Endodermal cell (in vitro differentiated cells): ENCODE measurements at regions not wholly inside any gene's neighbourhood (a gene's known extent, or its start where the extent isn't known, plus 50 kb on each side); places are given as distances from the start of the nearest gene placed in this dataset.
A peak's percentile ranks its signal among the peaks of the same experiment; 100 is the strongest.

Source experiments
- DNase-seq: peaks from one replicate; pipeline ENCODE4 v3.0.0-alpha.2; 2017
- H3K27ac ChIP-seq: 2 replicates; pipeline ENCODE4 v1.5.1; 2013; ENCODE audit warnings: mild to moderate bottlenecking, low read depth, low read length, moderate library complexity
- H3K27me3 ChIP-seq: 2 replicates; pipeline ENCODE4 v1.6.1; 2013; ENCODE audit warnings: mild to moderate bottlenecking, low read length, moderate library complexity; ENCODE audit not compliant: insufficient read depth, control insufficient read depth, poor library complexity, severe bottlenecking
- H3K36me3 ChIP-seq: 2 replicates; pipeline ENCODE4 v1.7.0; 2013; ENCODE audit warnings: mild to moderate bottlenecking, low read length, moderate library complexity; ENCODE audit not compliant: control insufficient read depth, insufficient read depth
- H3K4me1 ChIP-seq: one replicate; pipeline ENCODE4 v1.7.0; 2013; ENCODE audit warnings: low read length; ENCODE audit not compliant: control insufficient read depth, insufficient read depth
- H3K4me3 ChIP-seq: 2 replicates; pipeline ENCODE4 v1.5.1; 2013; ENCODE audit warnings: mild to moderate bottlenecking, low read length, moderate library complexity
- H3K9ac ChIP-seq: 2 replicates; pipeline ENCODE4 v1.6.1; 2013; ENCODE audit warnings: mild to moderate bottlenecking, low read length, moderate library complexity; ENCODE audit not compliant: poor library complexity, severe bottlenecking; ENCODE audit errors: extremely low read depth
- H3K9me3 ChIP-seq: 2 replicates; pipeline ENCODE4 v1.6.1; 2013; ENCODE audit warnings: mild to moderate bottlenecking, low read length, moderate library complexity; ENCODE audit not compliant: control insufficient read depth
- H3K27ac Mint-ChIP-seq: 2 replicates; pipeline ENCODE4 v1.8.0; 2020; ENCODE audit warnings: mixed read lengths
- H3K27me3 Mint-ChIP-seq: 2 replicates; pipeline ENCODE4 v1.8.0; 2021; ENCODE audit warnings: mild to moderate bottlenecking, mixed read lengths; ENCODE audit not compliant: insufficient read depth
- H3K36me3 Mint-ChIP-seq: 2 replicates; pipeline ENCODE4 v1.8.0; 2020; ENCODE audit warnings: low read depth, mixed read lengths
- H3K4me1 Mint-ChIP-seq: 2 replicates; pipeline ENCODE4 v1.8.0; 2020; ENCODE audit warnings: mixed read lengths
- H3K4me3 Mint-ChIP-seq: 2 replicates; pipeline ENCODE4 v1.8.0; 2020; ENCODE audit warnings: mild to moderate bottlenecking, moderate library complexity, mixed read lengths
- H3K9me3 Mint-ChIP-seq: 2 replicates; pipeline ENCODE4 v1.8.0; 2020; ENCODE audit warnings: mild to moderate bottlenecking, mixed read lengths
- CTCF ChIP-seq: fragments of 200-600 bp; sonication (generic); conservative IDR thresholded peaks from 2 replicates; pipeline ENCODE4 v1.5.0; 2021; ENCODE audit warnings: antibody characterized with exemption, mild to moderate bottlenecking
- WGBS, 2 experiments: methylation state at CpG; one replicate each; pipeline versions ENCODE4 v1.1.5 to v1.1.7; 2013; ENCODE audit warnings: missing lambda C conversion rate in 2 of 2, mixed read lengths in 1 of 2; ENCODE audit not compliant: insufficient coverage in 1 of 2, insufficient read length in 1 of 2; 5-methylcytosine and 5-hydroxymethylcytosine counted together

DNA sequence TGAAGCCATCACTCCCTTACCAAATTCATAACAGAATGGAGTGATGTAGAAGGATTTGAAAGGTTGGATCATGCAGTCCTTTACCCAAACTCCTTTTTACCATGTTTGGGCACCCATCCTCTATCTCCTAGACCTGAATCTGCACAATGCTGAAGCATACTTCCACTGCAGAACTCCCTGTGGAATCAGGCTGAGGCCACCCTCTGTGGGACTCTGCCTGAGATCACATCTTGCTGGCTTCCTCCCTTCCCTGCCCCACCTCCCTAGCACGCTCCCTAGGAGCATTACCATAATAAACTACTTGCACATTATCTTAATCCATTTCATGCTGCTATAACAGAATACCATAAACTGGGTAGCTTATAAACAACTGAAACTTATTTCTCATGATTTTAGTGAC is 68.4 kb upstream of the VSTM2B start:
- no peak for DNase-seq
- Histone ChIP-seq H3K27me3 (no peaks in the 10 kb centered on the region), H3K27ac (no peak overlapping the region), H3K4me1 (no peaks in the 10 kb centered on the region), H3K36me3 (no peaks in the 10 kb centered on the region), H3K4me3 (no peak overlapping the region), H3K9ac (no peak overlapping the region), H3K9me3 (peaks cover 13% of the 10 kb centered on the region)
- WGBS, 2 experiments, result 89 to 100% methylated on average over 1 of the region's 1 CpG
- Mint-ChIP-seq H3K4me3 (no peak overlapping the region), H3K27ac (no peak overlapping the region), H3K9me3 (peaks cover 5% of the 10 kb centered on the region), H3K4me1 (no peaks in the 10 kb centered on the region), H3K36me3 (no peaks in the 10 kb centered on the region), H3K27me3 (peaks cover 19% of the 10 kb centered on the region)
- no peak for TF ChIP-seq CTCF

- H3K4me1 Mint-ChIP-seq, result no peaks in the 10 kb centered on the region
- peak; percentile 76 for DNase-seq
- no peak overlapping the region for H3K4me3 Mint-ChIP-seq
- H3K27ac Mint-ChIP-seq, result no peak overlapping the region
- H3K36me3 ChIP-seq, result no peaks in the 10 kb centered on the region
- TF ChIP-seq CTCF, result peak; percentile 79
- H3K9me3 Mint-ChIP-seq, result peaks cover 5% of the 10 kb centered on the region
- H3K4me1 ChIP-seq, result no peaks in the 10 kb centered on the region
- WGBS, 2 experiments, result 69% methylated on average over 1 to 5 of the region's 5 CpGs
- peaks cover 14% of the 10 kb centered on the region for H3K27me3 Mint-ChIP-seq
- H3K36me3 Mint-ChIP-seq, result no peaks in the 10 kb centered on the region
- H3K9me3 ChIP-seq, result no peaks in the 10 kb centered on the region
- H3K27ac ChIP-seq, result no peak overlapping the region
- no peaks in the 10 kb centered on the region for H3K27me3 ChIP-seq
- H3K9ac ChIP-seq, result no peak overlapping the region
- no peak overlapping the region for H3K4me3 ChIP-seq
Observed at GRCh38 chr19:29467824-29468401, 57.9 kb upstream of the VSTM2B start.

GRCh38 chr19:29475469-29475868 is 50.3 kb upstream of the VSTM2B start:
- Mint-ChIP-seq H3K27me3 (peaks cover 2% of the 10 kb centered on the region), H3K4me3 (no peak overlapping the region), H3K36me3 (no peaks in the 10 kb centered on the region), H3K27ac (no peak overlapping the region), H3K4me1 (no peaks in the 10 kb centered on the region), H3K9me3 (peaks cover 1% of the 10 kb centered on the region)
- Histone ChIP-seq H3K27ac (no peak overlapping the region), H3K4me3 (no peak overlapping the region), H3K4me1 (no peaks in the 10 kb centered on the region), H3K9ac (no peak overlapping the region), H3K27me3 (no peaks in the 10 kb centered on the region), H3K9me3 (no peaks in the 10 kb centered on the region), H3K36me3 (no peaks in the 10 kb centered on the region)
- no peak for TF ChIP-seq CTCF
- WGBS, 2 experiments, result 87% methylated on average over 10 to 12 of the region's 12 CpGs
- DNase-seq, result peak; percentile 16
